ENCODE measurements at regions not wholly inside any gene's neighbourhood (a gene's known extent, or its start where the extent isn't known, plus 50 kb on each side); places are given as distances from the start of the nearest gene placed in this dataset.

- no peaks in the 10 kb centered on the region for H3K27me3 ChIP-seq (ENCODE audit: insufficient read depth)
- H3K4me1 ChIP-seq (ENCODE audit: insufficient read depth) = no peaks in the 10 kb centered on the region
- H3F3A ChIP-seq (replicated peaks; ENCODE audit: low read depth) = no peaks in the 10 kb centered on the region
- no peaks in the 10 kb centered on the region for H3K36me3 ChIP-seq (ENCODE audit: insufficient read depth)
- no peaks in the 10 kb centered on the region for H4K20me1 ChIP-seq (replicated peaks; ENCODE audit: insufficient read depth)
- H2AFZ ChIP-seq = no peak overlapping the region
- Mint-ChIP-seq H3K4me1 (no peaks in the 10 kb centered on the region), H3K27ac (no peak overlapping the region), H3K36me3 (ENCODE audit: low read depth) (no peaks in the 10 kb centered on the region; the same call in 2 of the 3 replicates), H3K9me3 (peaks cover 17% of the 10 kb centered on the region), H3K4me3 (no peak overlapping the region), H3K27me3 (ENCODE audit: insufficient read depth, low read depth, poor library complexity) (peaks cover 2% of the 10 kb centered on the region)
- ATAC-seq (no peak), DNase-seq (ENCODE audit: low spot score) (no peak)
- no peak for TF ChIP-seq CREB1 (CRISPR knock-in tag; IDR thresholded peaks at IDR 0.05; ENCODE audit: low read depth)
- no peak for TF ChIP-seq JUNB (IDR thresholded peaks at IDR 0.05; ENCODE audit: unreplicated experiment)
- TF ChIP-seq ZNF114 (CRISPR knock-in tag; IDR thresholded peaks at IDR 0.05) = no peak
- TF ChIP-seq, protein P1, sequence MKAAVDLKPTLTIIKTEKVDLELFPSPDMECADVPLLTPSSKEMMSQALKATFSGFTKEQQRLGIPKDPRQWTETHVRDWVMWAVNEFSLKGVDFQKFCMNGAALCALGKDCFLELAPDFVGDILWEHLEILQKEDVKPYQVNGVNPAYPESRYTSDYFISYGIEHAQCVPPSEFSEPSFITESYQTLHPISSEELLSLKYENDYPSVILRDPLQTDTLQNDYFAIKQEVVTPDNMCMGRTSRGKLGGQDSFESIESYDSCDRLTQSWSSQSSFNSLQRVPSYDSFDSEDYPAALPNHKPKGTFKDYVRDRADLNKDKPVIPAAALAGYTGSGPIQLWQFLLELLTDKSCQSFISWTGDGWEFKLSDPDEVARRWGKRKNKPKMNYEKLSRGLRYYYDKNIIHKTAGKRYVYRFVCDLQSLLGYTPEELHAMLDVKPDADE (IDR thresholded peaks at IDR 0.05) = no peak
- no peak for TF ChIP-seq ZNF331 (CRISPR knock-in tag; IDR thresholded peaks at IDR 0.05; ENCODE audit: low read depth)
- TF ChIP-seq EZH2phosphoT487 (IDR thresholded peaks at IDR 0.05; ENCODE audit: unreplicated experiment) = no peak
- no peak for TF ChIP-seq CTCF (conservative IDR thresholded peaks at IDR 0.05; ENCODE audit: low read depth in 2 of 2)
- no peak for TF ChIP-seq STAT1 (IDR thresholded peaks at IDR 0.05; ENCODE audit: unreplicated experiment)
- TF ChIP-seq, protein P2, sequence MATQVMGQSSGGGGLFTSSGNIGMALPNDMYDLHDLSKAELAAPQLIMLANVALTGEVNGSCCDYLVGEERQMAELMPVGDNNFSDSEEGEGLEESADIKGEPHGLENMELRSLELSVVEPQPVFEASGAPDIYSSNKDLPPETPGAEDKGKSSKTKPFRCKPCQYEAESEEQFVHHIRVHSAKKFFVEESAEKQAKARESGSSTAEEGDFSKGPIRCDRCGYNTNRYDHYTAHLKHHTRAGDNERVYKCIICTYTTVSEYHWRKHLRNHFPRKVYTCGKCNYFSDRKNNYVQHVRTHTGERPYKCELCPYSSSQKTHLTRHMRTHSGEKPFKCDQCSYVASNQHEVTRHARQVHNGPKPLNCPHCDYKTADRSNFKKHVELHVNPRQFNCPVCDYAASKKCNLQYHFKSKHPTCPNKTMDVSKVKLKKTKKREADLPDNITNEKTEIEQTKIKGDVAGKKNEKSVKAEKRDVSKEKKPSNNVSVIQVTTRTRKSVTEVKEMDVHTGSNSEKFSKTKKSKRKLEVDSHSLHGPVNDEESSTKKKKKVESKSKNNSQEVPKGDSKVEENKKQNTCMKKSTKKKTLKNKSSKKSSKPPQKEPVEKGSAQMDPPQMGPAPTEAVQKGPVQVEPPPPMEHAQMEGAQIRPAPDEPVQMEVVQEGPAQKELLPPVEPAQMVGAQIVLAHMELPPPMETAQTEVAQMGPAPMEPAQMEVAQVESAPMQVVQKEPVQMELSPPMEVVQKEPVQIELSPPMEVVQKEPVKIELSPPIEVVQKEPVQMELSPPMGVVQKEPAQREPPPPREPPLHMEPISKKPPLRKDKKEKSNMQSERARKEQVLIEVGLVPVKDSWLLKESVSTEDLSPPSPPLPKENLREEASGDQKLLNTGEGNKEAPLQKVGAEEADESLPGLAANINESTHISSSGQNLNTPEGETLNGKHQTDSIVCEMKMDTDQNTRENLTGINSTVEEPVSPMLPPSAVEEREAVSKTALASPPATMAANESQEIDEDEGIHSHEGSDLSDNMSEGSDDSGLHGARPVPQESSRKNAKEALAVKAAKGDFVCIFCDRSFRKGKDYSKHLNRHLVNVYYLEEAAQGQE (IDR thresholded peaks at IDR 0.05; ENCODE audit: unreplicated experiment) = no peak
- TF ChIP-seq POLR2AphosphoS5 (IDR thresholded peaks at IDR 0.05; ENCODE audit: low read depth) = no peak
- H3K27ac ChIP-seq (ENCODE audit: low read depth) = no peak overlapping the region
- no peaks in the 10 kb centered on the region for H3K79me2 ChIP-seq (replicated peaks; ENCODE audit: insufficient read depth)
- peaks cover 9% of the 10 kb centered on the region for H3K9me2 ChIP-seq (ENCODE audit: insufficient read depth)
- H3K4me3 ChIP-seq = no peak overlapping the region
- H3K4me2 ChIP-seq = no peak overlapping the region
Observed at GRCh38 chr16:24471561-24472350, 67.6 kb upstream of the RBBP6 start.
